ENCODE measurements at regions not wholly inside any gene's neighbourhood (a gene's known extent, or its start where the extent isn't known, plus 50 kb on each side); places are given as distances from the start of the nearest gene placed in this dataset.

DNA sequence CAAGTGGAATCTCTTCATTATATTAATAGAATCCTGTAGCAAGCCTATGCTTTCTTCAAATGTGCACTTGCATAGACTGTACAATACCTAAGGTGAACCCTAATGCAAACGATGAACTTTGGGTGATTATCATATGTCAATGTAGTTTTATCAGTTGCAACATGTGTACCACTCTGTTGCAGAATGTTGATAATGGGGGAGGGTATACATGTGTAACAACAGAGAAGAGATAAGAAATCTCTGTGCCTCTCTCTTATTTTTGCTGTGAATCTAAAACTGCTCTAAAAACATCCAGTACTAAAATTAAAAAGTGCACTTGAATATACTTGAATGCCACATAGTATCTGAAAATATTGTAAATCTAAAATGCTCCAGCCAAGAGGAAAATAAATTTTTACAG, 820.8 kb upstream of the MIR17HG start:
- no peak for DNase-seq

DNA sequence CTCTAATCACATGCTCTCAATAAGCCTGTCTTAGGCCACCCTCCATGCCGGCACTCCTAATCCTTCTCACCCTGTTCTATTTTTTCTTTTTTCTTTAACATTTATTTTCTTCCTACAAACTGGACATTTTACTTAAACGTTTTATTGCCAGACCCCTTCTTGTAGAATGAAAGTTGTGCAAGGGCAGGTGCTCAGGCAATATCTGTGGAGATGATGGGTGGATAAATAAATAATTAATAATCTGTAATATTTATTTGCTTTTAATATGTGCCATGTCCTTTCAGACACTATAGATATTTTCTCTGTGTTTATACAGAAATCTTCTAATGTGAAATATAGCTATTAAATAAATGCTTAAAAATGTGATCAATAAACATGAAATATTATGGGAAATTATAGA, 815.7 kb upstream of the MIR17HG start:
- DNase-seq = no peak

DNA sequence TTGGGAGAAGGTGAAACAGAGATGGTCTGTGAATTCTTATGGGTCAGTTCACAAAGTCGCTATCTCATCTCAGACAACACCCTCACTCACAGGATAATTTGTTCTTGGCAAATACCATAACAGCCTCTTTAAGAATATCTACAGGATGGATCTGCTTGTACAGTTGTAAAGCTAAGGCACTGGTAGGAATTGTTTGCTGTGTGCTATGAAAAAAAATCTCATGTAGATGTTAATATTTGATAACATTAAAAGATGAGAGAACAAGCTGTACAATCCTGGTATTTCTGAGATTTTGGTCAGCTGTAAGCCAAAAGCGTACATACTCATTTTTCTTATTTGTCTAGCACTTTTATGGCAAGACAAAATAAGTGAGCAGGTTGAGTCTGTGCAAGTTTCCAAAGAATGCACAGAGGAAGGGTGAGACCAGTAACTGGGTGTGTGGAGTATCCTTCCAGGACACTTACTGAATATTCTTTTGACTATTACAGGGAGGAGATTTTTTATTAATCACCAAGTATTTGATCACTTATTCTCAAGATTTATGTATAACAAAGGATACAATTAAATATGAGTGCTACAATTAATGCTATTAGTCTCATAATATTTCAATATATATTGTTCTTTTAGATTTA, 814.5 kb upstream of the MIR17HG start:
- no peak for DNase-seq

DNA sequence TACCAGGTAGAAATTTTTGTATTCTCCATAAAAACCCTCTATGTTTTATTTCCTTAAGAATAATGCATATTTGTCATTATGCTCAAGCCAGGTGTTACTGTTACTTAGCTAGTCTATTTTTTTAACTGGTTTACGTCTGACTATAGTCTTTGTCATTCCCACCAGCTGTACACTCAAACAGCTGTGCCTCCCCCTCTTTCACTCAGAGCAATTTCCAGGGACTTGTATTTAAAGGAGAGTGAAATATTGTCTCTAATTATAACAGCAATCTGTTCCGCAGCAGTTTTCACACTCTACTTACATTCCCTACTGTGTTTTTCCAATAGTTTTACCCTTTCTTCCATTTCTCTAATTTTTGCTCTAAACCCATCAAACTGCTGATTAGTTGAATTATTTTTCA, 813.6 kb upstream of the MIR17HG start:
- DNase-seq = no peak

DNA sequence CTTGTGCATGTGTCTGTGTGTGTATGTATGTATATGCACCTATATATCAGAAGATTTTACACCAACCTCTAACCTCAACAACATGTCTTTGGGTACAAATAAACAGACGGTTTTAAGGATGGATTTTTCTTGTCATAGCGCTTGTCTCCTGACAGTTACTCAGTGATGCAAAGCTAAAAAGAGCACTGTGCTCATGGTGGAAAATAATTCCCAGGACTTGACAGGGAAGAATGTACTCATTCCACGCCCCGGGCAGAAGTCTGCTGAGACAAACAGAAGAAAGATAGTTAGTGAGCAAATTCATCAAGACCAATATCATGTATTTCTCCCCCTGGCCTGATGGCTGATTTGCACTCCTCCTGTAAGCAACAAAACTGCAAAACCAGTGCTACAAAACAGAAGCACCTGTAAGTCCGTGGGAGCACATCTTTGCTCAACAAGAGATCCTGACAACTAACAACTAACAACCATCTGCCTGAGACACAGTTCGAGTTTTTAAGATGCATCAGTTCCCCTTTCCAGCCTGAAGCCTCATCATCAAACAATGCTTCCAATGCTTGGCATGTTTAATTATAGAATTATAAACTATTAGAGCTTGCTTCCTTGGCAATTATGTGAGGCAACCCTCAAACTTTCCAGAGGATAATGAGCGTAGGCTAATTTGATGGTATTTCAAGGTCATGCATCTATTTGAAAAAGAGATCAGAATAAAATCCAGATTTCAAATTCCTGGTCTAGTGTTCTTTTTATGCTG, 812.7 kb upstream of the MIR17HG start:
- no peak for DNase-seq

DNA sequence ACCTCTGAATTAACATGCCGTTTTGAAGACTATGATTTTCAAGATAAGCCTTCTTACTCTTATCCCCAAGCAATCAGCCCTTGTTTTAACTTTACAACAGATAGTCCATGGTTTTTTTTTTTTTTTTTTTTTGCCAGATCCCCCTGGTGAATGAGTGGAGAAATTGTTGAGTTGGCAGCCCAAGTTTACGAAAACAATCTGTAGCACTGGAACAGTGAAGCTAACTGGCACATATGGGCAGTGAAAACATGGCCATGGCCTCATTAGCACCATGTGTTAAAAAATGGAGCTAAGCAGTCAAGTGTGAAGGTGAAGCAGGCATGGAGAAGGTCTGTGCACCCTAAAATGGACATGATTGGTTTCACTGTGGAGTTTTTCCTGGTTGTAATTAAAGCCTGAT, 812.1 kb upstream of the MIR17HG start:
- DNase-seq = no peak

DNA sequence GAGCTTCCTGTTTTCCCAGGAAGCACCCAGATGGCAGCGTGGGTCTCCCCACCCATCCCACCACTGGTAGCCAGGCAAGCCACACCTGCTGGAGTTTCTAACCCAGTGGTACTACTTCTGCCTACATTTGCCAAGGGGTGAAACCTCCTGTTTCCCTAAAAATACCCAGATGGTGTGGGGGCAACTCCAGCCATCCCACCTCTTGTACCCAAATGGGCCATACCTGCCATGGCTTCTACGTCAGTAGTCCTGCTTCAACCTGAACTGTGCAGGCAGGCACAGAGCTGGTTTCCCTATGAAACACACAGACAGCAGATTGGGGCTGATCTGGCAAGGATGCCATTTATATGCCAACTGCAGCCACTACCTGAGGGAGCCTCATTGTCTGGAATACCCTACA, 809.4 kb upstream of the MIR17HG start:
- DNase-seq = no peak

DNA sequence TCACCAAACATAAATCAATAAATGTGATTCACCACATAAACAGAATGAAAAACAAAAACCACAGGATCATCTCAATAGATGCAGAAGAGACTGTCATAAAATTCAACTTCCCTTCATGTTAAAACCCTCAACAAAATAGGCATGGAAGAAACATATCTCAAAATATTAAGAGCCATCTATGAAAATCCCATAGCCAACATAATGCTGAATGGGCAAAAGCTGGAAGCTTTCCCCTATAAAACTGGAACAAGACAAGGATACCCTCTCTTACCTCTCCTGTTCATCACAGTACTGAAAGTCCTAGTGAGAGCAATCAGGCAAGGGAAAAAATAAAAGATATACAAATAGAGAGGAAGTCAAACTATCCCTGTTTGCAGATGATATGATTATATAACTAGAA, 806.1 kb upstream of the MIR17HG start:
- no peak for DNase-seq

DNA sequence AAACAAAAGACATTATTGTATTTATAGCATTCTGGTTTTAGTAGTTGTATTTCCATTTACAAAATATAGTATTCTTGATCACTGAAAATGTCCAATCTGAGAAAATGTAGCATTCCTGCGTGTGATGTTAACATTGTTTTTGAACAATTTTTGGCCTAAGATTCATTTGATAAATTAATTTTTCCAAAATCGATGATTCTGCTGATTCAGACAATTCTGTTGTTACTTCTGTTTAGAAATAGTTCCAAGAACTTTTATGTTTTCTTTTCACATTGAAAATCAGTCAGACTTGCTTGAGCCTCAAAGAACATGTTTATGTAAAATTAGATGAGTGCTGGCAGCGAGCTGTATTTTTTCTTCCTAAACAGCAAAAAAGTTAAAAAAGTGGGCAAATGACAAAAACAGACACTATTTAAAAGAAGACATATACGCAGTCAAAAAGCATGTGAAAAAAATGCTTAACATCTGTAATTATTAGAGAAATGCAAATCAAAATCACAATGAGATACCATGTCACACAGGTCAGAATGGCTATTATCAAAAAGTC, 804.5 kb upstream of the MIR17HG start:
- no peak for DNase-seq

DNA sequence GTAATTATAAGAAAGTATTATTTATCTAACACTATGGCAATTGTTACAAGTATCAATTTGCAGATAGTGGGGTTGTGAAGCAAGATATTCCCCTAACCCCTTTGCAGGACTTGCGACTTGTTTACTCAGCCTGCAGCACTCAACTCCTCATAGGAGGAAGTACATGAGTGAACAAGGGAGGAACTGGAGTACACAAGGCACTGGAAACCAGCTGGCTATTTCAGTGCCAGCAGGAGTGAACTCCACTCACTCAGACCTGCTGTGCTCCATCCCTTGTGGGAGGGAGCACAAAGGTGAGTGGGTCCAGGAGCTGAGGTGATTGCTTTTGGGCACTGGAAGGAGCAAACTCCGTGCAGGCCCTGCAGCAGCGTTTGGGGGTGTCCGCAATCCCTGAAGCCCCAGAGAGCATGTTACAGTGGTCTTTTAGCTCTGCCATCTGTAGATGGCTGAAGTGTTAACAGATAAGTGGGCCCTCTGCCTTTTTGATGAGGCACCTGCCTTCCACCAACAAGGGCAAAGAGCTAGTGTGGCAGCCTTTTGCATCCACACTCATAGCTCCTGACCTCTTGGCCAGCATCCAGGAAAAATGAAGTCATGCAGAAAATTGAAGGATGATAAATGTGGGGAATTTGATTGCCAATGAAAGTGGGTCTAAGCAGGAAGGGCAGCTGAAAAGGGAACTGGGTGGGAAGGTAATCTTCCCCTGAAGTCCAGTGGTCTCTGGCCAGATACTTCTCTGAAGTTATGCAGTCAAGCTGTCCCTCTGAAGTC, 802.2 kb upstream of the MIR17HG start:
- DNase-seq = no peak

DNA sequence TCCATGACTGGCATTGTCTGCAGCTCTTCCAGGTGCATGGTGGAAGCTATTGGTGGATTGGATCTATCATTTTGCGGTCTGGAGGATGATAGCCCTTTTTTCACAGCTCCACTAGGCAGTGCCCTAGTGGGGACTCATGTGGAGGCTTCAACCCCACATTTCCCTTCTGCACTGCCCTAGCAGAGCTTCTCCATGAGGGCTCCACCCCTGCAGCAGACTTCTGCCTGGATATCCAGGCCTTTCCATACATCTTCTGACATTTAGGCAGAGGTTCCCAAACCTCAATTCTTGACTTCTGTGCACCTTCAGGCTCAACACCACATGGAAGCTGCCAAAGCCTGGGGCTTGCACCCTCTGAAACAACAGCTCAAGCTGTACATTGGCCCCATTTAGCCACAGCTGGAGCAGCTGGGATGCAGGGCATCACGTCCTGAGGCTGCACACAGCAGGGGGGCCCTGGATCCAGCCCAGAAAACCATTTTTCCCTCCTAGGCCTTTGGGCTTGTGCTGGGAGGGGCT, 800.2 kb upstream of the MIR17HG start:
- no peak for DNase-seq

DNA sequence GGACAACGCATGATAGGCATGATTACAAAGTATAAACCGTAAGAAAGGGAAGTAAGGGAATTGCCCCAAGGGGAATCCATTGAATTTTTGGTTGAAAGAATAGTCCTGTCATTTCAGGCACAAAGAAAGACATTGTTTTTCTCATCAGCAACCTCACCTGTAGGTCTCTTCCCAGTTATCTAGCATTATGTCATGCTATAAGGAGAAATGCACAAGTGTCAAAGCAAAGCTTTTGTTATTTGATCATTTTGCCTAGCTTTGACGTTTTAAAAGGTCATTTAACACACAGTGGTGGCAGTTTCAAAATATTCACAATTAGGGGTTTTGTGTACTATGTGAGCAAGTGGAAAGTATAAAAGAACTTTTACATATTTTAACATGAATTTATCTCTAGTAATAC, 796.2 kb upstream of the MIR17HG start:
- DNase-seq = no peak

DNA sequence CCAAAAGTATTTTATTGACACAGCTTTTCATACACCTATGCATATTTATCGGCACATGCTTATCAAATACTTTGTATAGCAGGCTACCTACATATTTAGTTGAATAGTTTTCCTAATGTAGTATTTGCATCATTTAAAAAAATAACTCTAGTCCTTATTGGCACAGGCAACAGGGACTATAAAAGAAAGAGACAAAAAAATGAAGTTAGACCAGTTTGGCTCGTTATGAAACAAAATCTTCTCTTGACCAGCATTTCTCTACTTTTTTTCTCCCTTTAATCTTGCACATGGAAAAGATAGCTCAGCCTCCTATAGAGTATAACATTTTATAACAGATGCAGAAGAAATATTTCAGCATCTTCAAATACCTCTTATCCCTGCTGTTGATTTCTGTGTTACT, 794.8 kb upstream of the MIR17HG start:
- no peak for DNase-seq

DNA sequence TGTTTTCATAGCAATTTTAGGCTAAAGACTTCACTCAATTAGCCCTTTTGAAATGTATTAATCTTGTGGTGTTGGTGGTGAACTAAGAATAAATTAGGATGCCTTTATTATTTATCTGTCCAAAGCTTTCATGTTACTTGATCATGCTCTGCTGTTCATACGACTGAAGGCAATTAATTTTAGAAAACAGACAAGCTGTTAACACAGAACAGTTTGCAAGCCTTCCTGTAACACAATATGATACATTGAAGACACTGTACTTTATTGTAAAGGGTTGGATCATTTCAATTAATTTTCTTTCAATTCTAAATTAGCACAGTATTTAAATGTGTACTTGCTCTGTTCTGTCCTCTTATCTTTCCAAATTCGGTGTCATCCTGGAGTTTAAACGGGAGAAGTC, 794.3 kb upstream of the MIR17HG start:
- DNase-seq = no peak

DNA sequence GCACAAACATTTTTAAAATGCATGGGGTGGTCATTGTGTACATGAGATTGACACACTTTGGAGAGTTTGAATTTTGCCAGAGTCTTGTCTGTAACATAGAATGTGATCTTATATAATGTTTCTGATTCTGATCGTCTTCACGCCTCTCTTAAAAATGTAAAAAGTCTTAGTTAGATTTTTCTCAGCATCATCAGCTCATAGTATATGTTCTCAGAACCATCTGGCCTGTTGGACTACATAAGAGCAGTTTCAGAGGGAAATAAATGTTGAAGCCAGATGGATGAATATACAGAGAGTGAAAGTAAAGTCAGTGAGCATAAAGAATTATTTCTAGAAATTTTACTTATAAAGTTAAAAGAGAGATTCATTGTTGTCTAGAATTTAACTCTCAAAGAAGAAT, 789.9 kb upstream of the MIR17HG start:
- DNase-seq = no peak

DNA sequence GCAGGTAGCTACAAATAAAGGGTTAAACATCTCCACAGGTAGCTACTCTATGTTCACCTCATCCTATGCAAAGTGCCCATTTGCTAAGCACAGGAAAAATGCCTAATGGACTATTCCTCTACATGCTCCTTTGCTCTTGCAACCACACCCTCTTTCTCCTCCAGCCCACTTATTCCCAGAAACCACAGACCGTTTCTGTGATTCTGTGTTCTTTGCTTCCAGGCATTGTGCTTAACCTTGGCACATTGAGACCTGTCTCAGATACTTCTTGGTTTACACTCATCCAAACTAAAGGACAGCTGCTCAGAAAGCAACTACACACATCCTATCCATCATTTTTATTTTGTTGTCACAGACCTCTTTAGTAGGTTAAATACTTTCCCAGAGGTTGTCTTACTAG, 785.0 kb upstream of the MIR17HG start:
- DNase-seq = no peak

DNA sequence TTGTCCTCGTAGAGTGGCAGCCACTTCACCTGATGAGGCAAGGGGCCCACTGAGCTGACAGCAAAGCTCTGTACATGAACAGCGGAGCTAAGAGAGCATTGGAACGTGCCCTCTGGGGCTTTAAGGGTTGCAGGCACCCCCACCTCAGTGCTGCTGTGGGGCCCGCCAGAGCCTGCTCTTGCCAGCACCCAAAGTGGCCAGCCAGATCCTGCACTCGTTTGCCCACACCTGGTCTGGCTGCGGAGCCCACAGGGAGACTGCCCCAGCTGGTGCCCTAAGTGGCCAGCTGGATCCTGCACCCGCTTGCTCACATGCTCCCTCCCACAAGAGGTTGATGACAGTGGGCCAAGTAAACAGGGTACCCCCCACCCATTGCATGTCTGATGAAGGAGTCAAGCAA, 783.4 kb upstream of the MIR17HG start:
- no peak for DNase-seq

DNA sequence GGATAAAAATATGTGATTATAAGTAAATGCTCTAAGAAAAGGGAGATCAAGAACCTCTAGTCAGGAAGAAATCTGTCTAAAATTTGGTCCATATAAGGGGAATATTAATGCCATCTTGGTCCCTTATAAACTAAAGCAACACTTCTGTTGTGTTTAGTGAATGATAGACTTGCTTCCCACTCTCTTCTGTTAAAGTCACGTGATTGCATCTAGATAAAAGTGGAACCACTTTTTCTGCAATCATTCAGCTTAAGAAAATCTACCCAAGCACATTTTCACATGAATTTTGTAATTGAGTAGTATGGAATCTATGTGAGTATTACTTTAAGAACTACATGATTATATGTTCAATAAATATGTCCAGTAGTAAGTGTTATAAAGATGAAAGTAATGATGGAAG, 782.9 kb upstream of the MIR17HG start:
- no peak for DNase-seq

DNA sequence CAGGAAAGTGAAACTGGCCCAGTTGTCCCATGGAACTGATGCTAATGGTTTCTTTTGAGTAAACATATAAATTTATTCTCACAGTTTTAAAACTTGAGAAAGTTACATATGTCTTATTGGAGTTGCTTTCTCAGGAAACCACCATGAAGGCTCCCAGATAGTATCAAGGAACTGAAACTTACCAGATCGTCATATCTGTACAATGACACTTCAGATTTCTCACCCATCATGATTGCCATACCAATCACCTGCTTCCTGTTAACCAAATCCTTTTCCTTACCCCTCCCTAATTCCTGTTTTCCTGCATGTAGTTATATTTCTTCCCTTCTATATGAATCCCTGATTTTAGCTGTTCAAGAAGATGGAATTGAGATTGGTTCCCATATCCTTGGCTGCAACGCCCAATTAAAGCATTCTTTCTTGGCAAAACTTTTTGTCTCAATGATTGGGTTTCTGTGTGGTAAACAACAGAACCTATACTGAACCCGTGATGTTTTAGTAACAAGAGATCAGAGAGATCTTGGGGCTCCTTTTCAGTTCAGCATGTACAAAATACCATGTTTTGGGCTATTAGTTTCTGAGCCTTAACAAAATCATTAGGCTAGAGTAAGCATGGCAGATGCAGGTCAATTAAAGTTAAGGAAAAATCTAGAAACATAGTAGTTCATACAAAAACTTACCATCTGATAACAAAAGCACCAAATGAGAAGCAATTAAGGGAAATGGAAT, 781.3 kb upstream of the MIR17HG start:
- no peak for DNase-seq

DNA sequence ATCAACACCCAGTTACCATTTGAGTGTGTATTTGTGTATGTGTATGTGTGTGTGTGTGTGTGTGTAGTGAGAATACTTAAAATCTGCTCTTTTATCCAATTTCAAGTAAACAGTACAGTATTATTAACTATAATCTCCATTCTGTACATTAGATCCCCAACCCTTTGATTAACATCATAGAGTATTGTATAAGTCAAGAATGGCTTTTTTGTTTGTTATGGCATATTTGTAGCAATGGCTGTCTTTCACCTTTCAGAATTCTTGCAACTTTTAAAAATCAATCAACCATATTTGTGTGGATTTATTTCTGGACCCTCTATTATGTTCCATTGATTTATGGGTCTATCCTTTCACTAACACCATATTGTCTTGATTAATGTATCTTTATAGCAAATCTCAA, 779.3 kb upstream of the MIR17HG start:
- DNase-seq = no peak

DNA sequence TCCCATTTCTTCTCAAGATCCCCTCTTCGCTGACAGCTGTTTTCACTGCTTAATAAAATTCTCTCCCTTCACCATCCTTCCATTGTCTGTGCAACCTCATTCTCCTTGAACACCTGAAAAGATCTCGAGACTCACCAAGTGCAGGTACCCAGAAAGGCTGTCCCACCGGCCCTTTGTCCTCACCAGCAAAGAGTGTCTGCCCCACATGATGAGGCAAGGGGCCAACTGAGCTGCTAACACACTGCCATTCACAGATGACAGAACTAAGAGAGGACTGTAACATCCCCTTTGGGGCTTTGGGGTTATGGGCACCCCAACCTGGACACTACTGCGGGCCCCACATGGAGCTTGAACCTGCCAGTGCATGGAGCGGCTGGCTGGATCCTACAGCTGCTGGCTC, 771.4 kb upstream of the MIR17HG start:
- DNase-seq = no peak

DNA sequence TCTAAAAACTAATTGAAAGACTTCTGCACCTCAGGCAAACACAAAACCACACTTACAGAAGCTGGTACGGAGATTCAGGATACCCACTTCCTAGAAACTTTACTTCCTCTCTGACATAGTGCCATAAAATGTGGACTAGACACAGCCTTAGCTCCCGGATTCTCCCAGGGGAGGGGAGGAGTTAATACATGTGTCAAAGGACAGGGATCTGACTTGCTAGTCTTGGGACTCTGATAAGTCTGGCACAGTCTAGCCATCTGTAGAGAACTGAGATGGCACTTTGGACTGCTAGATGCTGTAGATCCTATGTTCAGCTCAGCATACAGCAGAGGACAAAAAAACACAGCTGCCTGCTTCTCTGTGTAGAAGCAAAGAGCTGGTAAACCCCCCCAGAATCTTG, 769.8 kb upstream of the MIR17HG start:
- no peak for DNase-seq

DNA sequence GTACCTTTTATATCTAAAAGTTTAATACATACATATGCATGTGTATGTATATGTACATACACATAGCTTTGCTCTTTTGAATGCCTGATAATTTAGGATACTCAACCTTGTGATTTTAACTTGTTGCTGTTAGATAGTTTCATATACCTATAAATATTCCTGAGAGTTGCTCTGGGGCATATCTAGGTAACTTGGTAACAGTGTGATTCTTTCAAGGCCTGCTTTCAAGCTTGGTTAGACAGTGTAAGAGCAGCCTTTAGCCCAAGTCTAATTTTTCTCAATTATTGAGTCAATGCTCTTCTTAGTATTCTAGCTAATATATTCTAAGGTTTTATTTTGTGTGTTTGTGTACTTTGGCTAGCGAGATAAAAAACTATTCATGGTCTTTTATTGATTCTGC, 762.1 kb upstream of the MIR17HG start:
- DNase-seq = no peak

All from activated CD4-positive, alpha-beta T cell treated with anti-CD3 and anti-CD28 coated beads, Interleukin-2, Interleukin-6, amounts not matched to agents 100 ng/mL and 50 ng/mL, durations not matched to agents 16 hours and 8 hours (primary cell).